Endothelial cell (in vitro differentiated cells): ENCODE measurements at regions not wholly inside any gene's neighbourhood (a gene's known extent, or its start where the extent isn't known, plus 50 kb on each side); places are given as distances from the start of the nearest gene placed in this dataset.

Experiments
- DNase-seq: peaks from one replicate; pipeline ENCODE4 v3.0.0; 2021; ENCODE audit warnings: low spot score
- H3K27ac Mint-ChIP-seq: one replicate; pipeline ENCODE4 v1.8.0; 2021; ENCODE audit warnings: mixed read lengths, inconsistent platforms; ENCODE audit not compliant: unreplicated experiment
- H3K27me3 Mint-ChIP-seq: one replicate; pipeline ENCODE4 v1.8.0; 2021; ENCODE audit warnings: mild to moderate bottlenecking, moderate library complexity, mixed read lengths, inconsistent platforms; ENCODE audit not compliant: unreplicated experiment
- H3K36me3 Mint-ChIP-seq: one replicate; pipeline ENCODE4 v1.8.0; 2021; ENCODE audit warnings: mild to moderate bottlenecking, low read depth, mixed read lengths, inconsistent platforms; ENCODE audit not compliant: unreplicated experiment
- H3K4me1 Mint-ChIP-seq: one replicate; pipeline ENCODE4 v1.8.0; 2021; ENCODE audit warnings: mild to moderate bottlenecking, mixed read lengths, inconsistent platforms; ENCODE audit not compliant: unreplicated experiment
- H3K4me3 Mint-ChIP-seq: one replicate; pipeline ENCODE4 v1.8.0; 2021; ENCODE audit warnings: mild to moderate bottlenecking, mixed read lengths, inconsistent platforms; ENCODE audit not compliant: unreplicated experiment
- H3K9me3 Mint-ChIP-seq: one replicate; pipeline ENCODE4 v1.8.0; 2021; ENCODE audit warnings: mixed read lengths, inconsistent platforms; ENCODE audit not compliant: unreplicated experiment
- CTCF ChIP-seq: fragments of 200-600 bp; sonication (generic); IDR thresholded peaks from one replicate; pipeline ENCODE4 v1.5.0; 2021; ENCODE audit warnings: antibody characterized with exemption; ENCODE audit not compliant: unreplicated experiment

- no peaks in the 10 kb centered on the region for H3K4me1 Mint-ChIP-seq
- no peak overlapping the region for H3K27ac Mint-ChIP-seq
- no peak for TF ChIP-seq CTCF
- no peaks in the 10 kb centered on the region for H3K36me3 Mint-ChIP-seq
- H3K9me3 Mint-ChIP-seq, result no peaks in the 10 kb centered on the region
- no peak overlapping the region for H3K4me3 Mint-ChIP-seq
- no peak for DNase-seq
- H3K27me3 Mint-ChIP-seq, result peaks cover 2% of the 10 kb centered on the region
Measured at GRCh38 chr1:218547957-218548730, 203.0 kb downstream of the TGFB2 start.

DNA sequence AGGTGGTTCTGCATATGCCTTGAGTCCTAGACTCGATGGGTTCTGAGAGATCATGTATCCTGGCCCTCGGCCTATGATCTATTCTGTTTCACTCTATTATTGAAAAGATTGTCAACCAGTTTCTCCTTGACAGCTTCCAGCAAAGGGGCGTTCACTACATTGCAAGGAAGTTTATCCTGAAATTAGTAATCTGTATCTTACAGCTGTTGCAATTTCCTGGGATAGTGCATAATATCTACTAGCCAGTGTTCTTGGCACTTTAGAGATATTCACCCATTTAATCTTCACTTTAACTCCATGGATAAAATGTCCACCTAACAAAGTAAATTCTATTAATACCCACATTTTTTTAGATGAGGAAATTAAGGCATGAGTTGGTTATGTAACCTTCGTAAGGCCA is 203.6 kb downstream of the TGFB2 start:
- Mint-ChIP-seq H3K36me3 (no peaks in the 10 kb centered on the region), H3K27ac (no peak overlapping the region), H3K4me1 (no peaks in the 10 kb centered on the region), H3K27me3 (peaks cover 2% of the 10 kb centered on the region), H3K9me3 (no peaks in the 10 kb centered on the region), H3K4me3 (no peak overlapping the region)
- DNase-seq, result no peak
- TF ChIP-seq CTCF, result no peak

DNA sequence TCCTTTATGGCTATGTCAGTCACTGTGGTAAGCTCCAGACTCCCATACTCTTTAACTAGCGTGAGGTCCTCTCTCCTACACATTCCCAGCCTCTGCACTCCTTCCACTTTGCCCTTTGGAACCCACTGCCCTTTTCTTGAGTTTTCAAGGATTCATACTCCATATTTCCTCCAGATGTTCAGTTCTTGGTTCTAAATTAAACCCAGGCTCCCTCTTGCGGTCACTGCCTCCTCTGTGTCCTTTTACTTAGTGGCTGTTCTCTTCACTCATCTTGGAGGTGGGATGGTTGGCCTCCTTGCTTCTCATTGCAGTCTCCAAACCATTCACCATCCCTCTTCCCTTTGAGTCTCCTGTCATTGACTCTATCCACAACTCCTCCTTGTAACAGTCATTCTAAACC is 208.1 kb downstream of the TGFB2 start:
- DNase-seq, result no peak
- Mint-ChIP-seq H3K9me3 (no peaks in the 10 kb centered on the region), H3K4me3 (no peak overlapping the region), H3K4me1 (no peaks in the 10 kb centered on the region), H3K27ac (no peak overlapping the region), H3K27me3 (peaks cover 2% of the 10 kb centered on the region), H3K36me3 (no peaks in the 10 kb centered on the region)
- TF ChIP-seq CTCF, result no peak

- no peaks in the 10 kb centered on the region for H3K27me3 Mint-ChIP-seq
- TF ChIP-seq CTCF, result no peak
- no peak overlapping the region for H3K27ac Mint-ChIP-seq
- H3K4me1 Mint-ChIP-seq, result no peaks in the 10 kb centered on the region
- no peak overlapping the region for H3K4me3 Mint-ChIP-seq
- H3K9me3 Mint-ChIP-seq, result no peaks in the 10 kb centered on the region
- DNase-seq, result no peak
- no peaks in the 10 kb centered on the region for H3K36me3 Mint-ChIP-seq
Measured at GRCh38 chr1:218556016-218556415, 210.9 kb downstream of the TGFB2 start.

- Mint-ChIP-seq H3K9me3 (no peaks in the 10 kb centered on the region), H3K27ac (no peak overlapping the region), H3K4me1 (no peaks in the 10 kb centered on the region), H3K4me3 (no peak overlapping the region), H3K27me3 (no peaks in the 10 kb centered on the region), H3K36me3 (no peaks in the 10 kb centered on the region)
- DNase-seq, result no peak
- TF ChIP-seq CTCF, result no peak
Measured at GRCh38 chr1:218557731-218558130, 212.6 kb downstream of the TGFB2 start.
